SK-N-SH treated with all-trans-retinoic acid at 6 μM for 48 hours (cell line): ENCODE measurements at regions not wholly inside any gene's neighbourhood (a gene's known extent, or its start where the extent isn't known, plus 50 kb on each side); places are given as distances from the start of the nearest gene placed in this dataset.

ENCODE experiments used
- ATAC-seq: fragments of 200-7000 bp; cut with Tn5 transposase; 3 replicates; pipeline ENCODE4 v1.9.1; 2020; ENCODE audit warnings: mild to moderate bottlenecking, moderate library complexity
- ARNTL ChIP-seq: fragments of 450-650 bp; formaldehyde crosslinking; IDR thresholded peaks from 2 replicates; pipeline ENCODE4 v1.5.0; 2020; ENCODE audit warnings: low read depth, mild to moderate bottlenecking, moderate library complexity, borderline replicate concordance
- BACH2 ChIP-seq: fragments of 250-450 bp; sonication (Bioruptor Pico); IDR thresholded peaks from 2 replicates; pipeline ENCODE4 v1.9.0; 2021; ENCODE audit warnings: mild to moderate bottlenecking, borderline replicate concordance
- CSDC2 ChIP-seq: fragments of 250-450 bp; sonication (Bioruptor Pico); IDR thresholded peaks from 2 replicates; pipeline ENCODE4 v1.5.0; 2020; ENCODE audit warnings: mild to moderate bottlenecking, moderate library complexity
- CSRNP3 ChIP-seq: fragments of 250-450 bp; sonication (Bioruptor Pico); IDR thresholded peaks from 2 replicates; pipeline ENCODE4 v1.5.1; 2021; ENCODE audit warnings: mild to moderate bottlenecking, moderate library complexity
- ESRRG ChIP-seq: fragments of 250-450 bp; sonication (Bioruptor Pico); IDR thresholded peaks from 2 replicates; pipeline ENCODE4 v1.6.1; 2021; ENCODE audit warnings: mild to moderate bottlenecking
- GLIS3 ChIP-seq: fragments of 250-450 bp; sonication (Bioruptor Pico); IDR thresholded peaks from 2 replicates; pipeline ENCODE4 v1.5.0; 2020; ENCODE audit warnings: mild to moderate bottlenecking, moderate library complexity
- ISL1 ChIP-seq: fragments of 250-450 bp; sonication (Bioruptor Pico); IDR thresholded peaks from 2 replicates; pipeline ENCODE4 v2.1.2; 2022; ENCODE audit warnings: mild to moderate bottlenecking, moderate library complexity
- OSR1 ChIP-seq: fragments of 250-450 bp; sonication (Bioruptor Pico); IDR thresholded peaks from 2 replicates; pipeline ENCODE4 v1.8.0; 2022; ENCODE audit warnings: moderate library complexity, mild to moderate bottlenecking, inconsistent platforms
- PATZ1 ChIP-seq: fragments of 250-450 bp; sonication (Bioruptor Pico); IDR thresholded peaks from 2 replicates; pipeline ENCODE4 v1.8.0; 2020; ENCODE audit warnings: mild to moderate bottlenecking, moderate library complexity, borderline replicate concordance
- RARB ChIP-seq: fragments of 250-450 bp; sonication (Bioruptor Pico); IDR thresholded peaks from 2 replicates; pipeline ENCODE4 v1.8.0; 2021; ENCODE audit warnings: mild to moderate bottlenecking, moderate library complexity
- SNAI2 ChIP-seq: fragments of 250-450 bp; sonication (Bioruptor Pico); IDR thresholded peaks from 2 replicates; pipeline ENCODE4 v1.5.0; 2020; ENCODE audit warnings: mild to moderate bottlenecking, moderate library complexity
- TCF4 ChIP-seq: fragments of 250-450 bp; sonication (Bioruptor Pico); IDR thresholded peaks from 2 replicates; pipeline ENCODE4 v1.8.0; 2021; ENCODE audit warnings: mild to moderate bottlenecking, moderate library complexity, borderline replicate concordance
- TOX ChIP-seq: fragments of 250-450 bp; sonication (Bioruptor Pico); IDR thresholded peaks from 2 replicates; pipeline ENCODE4 v1.8.0; 2021; ENCODE audit warnings: mild to moderate bottlenecking, moderate library complexity, borderline replicate concordance
- TSHZ2 ChIP-seq: fragments of 250-450 bp; sonication (Bioruptor Pico); IDR thresholded peaks from 2 replicates; pipeline ENCODE4 v1.5.0; 2020; ENCODE audit warnings: mild to moderate bottlenecking, moderate library complexity
- ZC3H10 ChIP-seq: fragments of 250-450 bp; sonication (Bioruptor Pico); IDR thresholded peaks from 2 replicates; pipeline ENCODE4 v1.5.1; 2021; ENCODE audit warnings: mild to moderate bottlenecking, moderate library complexity
- ZFP3 ChIP-seq: fragments of 250-450 bp; sonication (Bioruptor Pico); IDR thresholded peaks from 2 replicates; pipeline ENCODE4 v1.5.0; 2020; ENCODE audit warnings: mild to moderate bottlenecking, moderate library complexity
- ZFP30 ChIP-seq: fragments of 450-650 bp; formaldehyde crosslinking; IDR thresholded peaks from 2 replicates; pipeline ENCODE4 v1.5.0; 2022; ENCODE audit warnings: mild to moderate bottlenecking, moderate library complexity
- ZNF565 ChIP-seq: fragments of 450-650 bp; formaldehyde crosslinking; conservative IDR thresholded peaks from 2 replicates; pipeline ENCODE4 v1.5.0; 2020; ENCODE audit warnings: low read depth, mild to moderate bottlenecking, moderate library complexity
- ZNF70 ChIP-seq: fragments of 450-650 bp; formaldehyde crosslinking; IDR thresholded peaks from 2 replicates; pipeline ENCODE4 v1.5.0; 2020; ENCODE audit warnings: mild to moderate bottlenecking, moderate library complexity
- ZNF8 ChIP-seq: fragments of 450-650 bp; formaldehyde crosslinking; IDR thresholded peaks from 2 replicates; pipeline ENCODE4 v1.5.0; 2020; ENCODE audit warnings: mild to moderate bottlenecking, moderate library complexity
- TF ChIP-seq, protein P1 (sequence below): fragments of 250-450 bp; sonication (Bioruptor Pico); IDR thresholded peaks from 2 replicates; pipeline ENCODE4 v1.8.0; 2021; ENCODE audit warnings: low read depth, mild to moderate bottlenecking, moderate library complexity, borderline replicate concordance

- no peak for ATAC-seq
- TF ChIP-seq PATZ1 (CRISPR knock-in tag) (no peak), ESRRG (no peak)
Observed at GRCh38 chr14:104237651-104238423, 99.5 kb downstream of the KIF26A start.

- ATAC-seq: no peak
- TF ChIP-seq TOX: no peak
- no peak for TF ChIP-seq SNAI2 (CRISPR knock-in tag)
- TF ChIP-seq ZNF565 (CRISPR knock-in tag): no peak
- TF ChIP-seq TCF4: no peak
- no peak for TF ChIP-seq ZNF70
- no peak for TF ChIP-seq ESRRG
- no peak for TF ChIP-seq OSR1 (CRISPR knock-in tag)
- TF ChIP-seq CSRNP3 (CRISPR knock-in tag): no peak
- no peak for TF ChIP-seq ZC3H10 (CRISPR knock-in tag)
- no peak for TF ChIP-seq RARB (CRISPR knock-in tag)
Observed at GRCh38 chr14:104238424-104239184, 100.2 kb downstream of the KIF26A start.

GRCh38 chr14:104239185-104239775, 100.9 kb downstream of the KIF26A start:
- no peak for ATAC-seq
- no peak for TF ChIP-seq CSDC2 (CRISPR knock-in tag)
- TF ChIP-seq ARNTL (CRISPR knock-in tag): no peak
- no peak for TF ChIP-seq OSR1 (CRISPR knock-in tag)
- no peak for TF ChIP-seq ZNF8
- TF ChIP-seq ZNF70: no peak
- no peak for TF ChIP-seq BACH2

DNA sequence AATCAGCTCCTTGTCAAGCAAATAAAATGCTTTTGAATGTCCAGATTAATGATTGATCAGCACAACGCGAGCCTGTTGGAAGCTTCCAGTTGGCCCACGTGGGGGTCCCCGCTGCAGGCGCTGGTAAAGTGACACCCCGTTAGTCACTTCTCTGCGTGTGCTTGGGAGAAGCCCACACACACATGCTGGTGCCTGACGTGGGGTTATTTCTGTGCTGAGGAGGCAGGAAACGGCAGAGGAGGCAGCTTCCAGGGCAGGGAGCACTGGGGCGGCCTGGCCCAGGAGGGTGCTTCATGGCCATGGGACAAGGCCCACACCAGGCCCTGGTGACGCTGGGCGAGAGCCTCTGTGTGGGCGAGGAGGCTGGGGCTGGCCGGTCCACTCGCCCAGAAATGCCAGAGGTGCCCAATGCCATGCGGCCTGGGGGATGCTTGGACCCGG, 101.5 kb downstream of the KIF26A start:
- ATAC-seq: no peak
- TF ChIP-seq CSDC2 (CRISPR knock-in tag) (no peak), TSHZ2 (no peak), RARB (CRISPR knock-in tag) (no peak), ZC3H10 (CRISPR knock-in tag) (no peak), ZFP3 (CRISPR knock-in tag) (no peak), PATZ1 (CRISPR knock-in tag) (no peak), ZFP30 (no peak), OSR1 (CRISPR knock-in tag) (no peak), ISL1 (CRISPR knock-in tag) (no peak), ESRRG (no peak), ZNF70 (no peak), ZNF565 (CRISPR knock-in tag) (no peak), BACH2 (no peak), GLIS3 (CRISPR knock-in tag) (no peak), ARNTL (CRISPR knock-in tag) (no peak), TCF4 (no peak), TOX (no peak)
- TF ChIP-seq, protein P1, sequence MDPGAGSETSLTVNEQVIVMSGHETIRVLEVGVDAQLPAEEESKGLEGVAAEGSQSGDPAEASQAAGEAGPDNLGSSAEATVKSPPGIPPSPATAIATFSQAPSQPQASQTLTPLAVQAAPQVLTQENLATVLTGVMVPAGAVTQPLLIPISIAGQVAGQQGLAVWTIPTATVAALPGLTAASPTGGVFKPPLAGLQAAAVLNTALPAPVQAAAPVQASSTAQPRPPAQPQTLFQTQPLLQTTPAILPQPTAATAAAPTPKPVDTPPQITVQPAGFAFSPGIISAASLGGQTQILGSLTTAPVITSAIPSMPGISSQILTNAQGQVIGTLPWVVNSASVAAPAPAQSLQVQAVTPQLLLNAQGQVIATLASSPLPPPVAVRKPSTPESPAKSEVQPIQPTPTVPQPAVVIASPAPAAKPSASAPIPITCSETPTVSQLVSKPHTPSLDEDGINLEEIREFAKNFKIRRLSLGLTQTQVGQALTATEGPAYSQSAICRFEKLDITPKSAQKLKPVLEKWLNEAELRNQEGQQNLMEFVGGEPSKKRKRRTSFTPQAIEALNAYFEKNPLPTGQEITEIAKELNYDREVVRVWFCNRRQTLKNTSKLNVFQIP (CRISPR knock-in tag): no peak
